ENCODE measurements at regions not wholly inside any gene's neighbourhood (a gene's known extent, or its start where the extent isn't known, plus 50 kb on each side); places are given as distances from the start of the nearest gene placed in this dataset.

GRCh38 chrX:134174273-134174660 is 62.7 kb upstream of the CCDC160 start:
- H3K27me3 ChIP-seq (ENCODE audit: insufficient read depth, poor library complexity, severe bottlenecking) = peaks cover 17% of the 10 kb centered on the region
- DNase-seq (ENCODE audit: low read depth in 1 of 2, low spot score in 1 of 2) = no peak
- no peak overlapping the region for H3K4me3 ChIP-seq (replicated peaks; ENCODE audit: insufficient read depth, low read length)
- H3K27ac ChIP-seq (replicated peaks) = no peak overlapping the region
- TF ChIP-seq POLR2AphosphoS5 (IDR thresholded peaks at IDR 0.05; ENCODE audit: low read depth) (no peak), SPI1 (IDR thresholded peaks at IDR 0.05; ENCODE audit: borderline replicate concordance, low read depth) (no peak), GABPA (IDR thresholded peaks at IDR 0.05; ENCODE audit: low read depth) (no peak), CTCF (IDR thresholded peaks at IDR 0.05; ENCODE audit: insufficient read depth, low read length) (no peak)
- TF ChIP-seq, protein P1, sequence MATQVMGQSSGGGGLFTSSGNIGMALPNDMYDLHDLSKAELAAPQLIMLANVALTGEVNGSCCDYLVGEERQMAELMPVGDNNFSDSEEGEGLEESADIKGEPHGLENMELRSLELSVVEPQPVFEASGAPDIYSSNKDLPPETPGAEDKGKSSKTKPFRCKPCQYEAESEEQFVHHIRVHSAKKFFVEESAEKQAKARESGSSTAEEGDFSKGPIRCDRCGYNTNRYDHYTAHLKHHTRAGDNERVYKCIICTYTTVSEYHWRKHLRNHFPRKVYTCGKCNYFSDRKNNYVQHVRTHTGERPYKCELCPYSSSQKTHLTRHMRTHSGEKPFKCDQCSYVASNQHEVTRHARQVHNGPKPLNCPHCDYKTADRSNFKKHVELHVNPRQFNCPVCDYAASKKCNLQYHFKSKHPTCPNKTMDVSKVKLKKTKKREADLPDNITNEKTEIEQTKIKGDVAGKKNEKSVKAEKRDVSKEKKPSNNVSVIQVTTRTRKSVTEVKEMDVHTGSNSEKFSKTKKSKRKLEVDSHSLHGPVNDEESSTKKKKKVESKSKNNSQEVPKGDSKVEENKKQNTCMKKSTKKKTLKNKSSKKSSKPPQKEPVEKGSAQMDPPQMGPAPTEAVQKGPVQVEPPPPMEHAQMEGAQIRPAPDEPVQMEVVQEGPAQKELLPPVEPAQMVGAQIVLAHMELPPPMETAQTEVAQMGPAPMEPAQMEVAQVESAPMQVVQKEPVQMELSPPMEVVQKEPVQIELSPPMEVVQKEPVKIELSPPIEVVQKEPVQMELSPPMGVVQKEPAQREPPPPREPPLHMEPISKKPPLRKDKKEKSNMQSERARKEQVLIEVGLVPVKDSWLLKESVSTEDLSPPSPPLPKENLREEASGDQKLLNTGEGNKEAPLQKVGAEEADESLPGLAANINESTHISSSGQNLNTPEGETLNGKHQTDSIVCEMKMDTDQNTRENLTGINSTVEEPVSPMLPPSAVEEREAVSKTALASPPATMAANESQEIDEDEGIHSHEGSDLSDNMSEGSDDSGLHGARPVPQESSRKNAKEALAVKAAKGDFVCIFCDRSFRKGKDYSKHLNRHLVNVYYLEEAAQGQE (IDR thresholded peaks at IDR 0.05; ENCODE audit: insufficient replicate concordance, low read depth) = no peak

DNA sequence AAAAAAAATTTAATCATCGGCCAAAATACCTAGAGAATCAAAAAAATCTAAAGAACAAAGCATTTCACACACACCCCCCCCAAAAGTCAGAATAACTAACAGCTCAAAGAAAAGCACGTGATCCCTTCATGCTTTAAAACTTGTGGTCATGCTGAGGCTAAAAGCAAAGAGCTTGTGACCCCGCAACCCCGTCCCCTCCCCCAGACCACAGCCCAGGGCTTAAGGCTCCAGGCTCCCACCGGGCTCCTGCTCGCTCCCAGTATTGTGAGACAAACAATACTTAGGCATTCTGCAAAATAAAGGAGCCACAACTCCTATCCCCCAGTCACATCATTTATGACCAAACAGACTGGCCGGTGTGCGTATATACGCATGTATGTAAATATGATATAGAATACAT is 62.1 kb upstream of the CCDC160 start:
- TF ChIP-seq, protein P1 (IDR thresholded peaks at IDR 0.05; ENCODE audit: insufficient replicate concordance, low read depth) = no peak
- TF ChIP-seq SPI1 (IDR thresholded peaks at IDR 0.05; ENCODE audit: borderline replicate concordance, low read depth) (no peak), GABPA (IDR thresholded peaks at IDR 0.05; ENCODE audit: low read depth) (no peak), CTCF (IDR thresholded peaks at IDR 0.05; ENCODE audit: insufficient read depth, low read length) (no peak), POLR2AphosphoS5 (IDR thresholded peaks at IDR 0.05; ENCODE audit: low read depth) (no peak)
- no peak for DNase-seq (ENCODE audit: low read depth in 1 of 2, low spot score in 1 of 2)
- H3K27me3 ChIP-seq (ENCODE audit: insufficient read depth, poor library complexity, severe bottlenecking) = peaks cover 20% of the 10 kb centered on the region
- H3K4me3 ChIP-seq (replicated peaks; ENCODE audit: insufficient read depth, low read length) = no peak overlapping the region
- H3K27ac ChIP-seq (replicated peaks) = no peak overlapping the region

GRCh38 chrX:134177527-134177926 is 59.5 kb upstream of the CCDC160 start:
- peaks cover 10% of the 10 kb centered on the region for H3K27me3 ChIP-seq (ENCODE audit: insufficient read depth, poor library complexity, severe bottlenecking)
- no peak for DNase-seq (ENCODE audit: low read depth in 1 of 2, low spot score in 1 of 2)
- TF ChIP-seq, protein P1 (IDR thresholded peaks at IDR 0.05; ENCODE audit: insufficient replicate concordance, low read depth) = no peak
- no peak for TF ChIP-seq SPI1 (IDR thresholded peaks at IDR 0.05; ENCODE audit: borderline replicate concordance, low read depth)
- no peak for TF ChIP-seq GABPA (IDR thresholded peaks at IDR 0.05; ENCODE audit: low read depth)
- TF ChIP-seq POLR2AphosphoS5 (IDR thresholded peaks at IDR 0.05; ENCODE audit: low read depth) = no peak
- no peak for TF ChIP-seq CTCF (IDR thresholded peaks at IDR 0.05; ENCODE audit: insufficient read depth, low read length)
- H3K27ac ChIP-seq (replicated peaks) = no peak overlapping the region
- no peak overlapping the region for H3K4me3 ChIP-seq (replicated peaks; ENCODE audit: insufficient read depth, low read length)

Data from HL-60 (cell line).